ENCODE measurements at regions not wholly inside any gene's neighbourhood (a gene's known extent, or its start where the extent isn't known, plus 50 kb on each side); places are given as distances from the start of the nearest gene placed in this dataset.

GRCh38 chr1:228867951-228868730, 132.9 kb downstream of the RHOU start:
- no peak for DNase-seq (ENCODE audit: low spot score)

DNA sequence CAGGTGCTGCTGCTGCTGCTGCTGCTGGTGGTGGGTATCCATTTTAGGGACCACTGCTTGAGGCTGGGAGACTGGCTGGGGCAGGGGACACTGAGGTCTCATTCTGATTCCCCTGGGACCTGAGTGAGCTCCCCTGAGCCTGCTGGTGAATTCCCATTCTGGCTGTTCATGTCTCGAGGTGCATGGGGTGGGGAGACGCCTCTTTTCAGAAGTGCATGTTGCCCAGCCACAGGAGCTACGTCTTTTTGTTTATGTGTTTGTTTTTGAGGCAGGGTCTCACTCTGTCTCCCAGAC, 133.4 kb downstream of the RHOU start:
- no peak for DNase-seq (ENCODE audit: low spot score)

GRCh38 chr1:228869312-228869824, 134.1 kb downstream of the RHOU start:
- DNase-seq (ENCODE audit: low spot score): no peak

DNA sequence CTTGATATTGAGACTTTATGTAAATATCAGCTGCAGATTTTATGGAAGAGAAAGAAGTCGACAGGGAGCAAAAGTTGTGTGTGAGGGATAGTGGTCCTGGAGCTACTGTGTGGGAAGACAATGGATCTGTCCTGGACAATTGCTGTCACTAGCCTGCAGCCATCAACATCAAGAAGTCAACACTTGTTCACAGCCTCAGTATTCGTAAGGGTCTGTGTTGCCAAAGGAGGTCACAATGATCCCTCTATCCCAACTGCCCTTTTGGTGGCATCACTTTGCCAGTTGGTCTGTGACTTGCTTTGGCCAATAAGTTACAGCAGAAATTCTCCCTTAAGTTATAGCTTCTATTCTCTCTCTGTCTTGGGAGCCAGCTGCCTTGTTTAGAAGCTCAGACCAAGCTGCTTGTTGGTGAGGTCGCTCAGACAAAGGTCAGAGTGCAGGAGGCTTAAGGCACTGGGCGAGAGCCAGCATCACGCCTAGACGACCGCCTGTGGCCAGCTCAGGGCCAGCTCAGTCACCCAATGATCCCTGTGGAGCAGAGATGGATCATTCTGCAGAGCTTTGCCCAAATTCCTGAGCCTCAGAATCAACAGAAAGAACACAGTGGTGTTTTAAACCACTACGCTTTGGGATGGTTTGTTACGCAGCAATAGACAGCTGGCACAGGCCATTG, 134.9 kb downstream of the RHOU start:
- no peak for DNase-seq (ENCODE audit: low spot score)

DNA sequence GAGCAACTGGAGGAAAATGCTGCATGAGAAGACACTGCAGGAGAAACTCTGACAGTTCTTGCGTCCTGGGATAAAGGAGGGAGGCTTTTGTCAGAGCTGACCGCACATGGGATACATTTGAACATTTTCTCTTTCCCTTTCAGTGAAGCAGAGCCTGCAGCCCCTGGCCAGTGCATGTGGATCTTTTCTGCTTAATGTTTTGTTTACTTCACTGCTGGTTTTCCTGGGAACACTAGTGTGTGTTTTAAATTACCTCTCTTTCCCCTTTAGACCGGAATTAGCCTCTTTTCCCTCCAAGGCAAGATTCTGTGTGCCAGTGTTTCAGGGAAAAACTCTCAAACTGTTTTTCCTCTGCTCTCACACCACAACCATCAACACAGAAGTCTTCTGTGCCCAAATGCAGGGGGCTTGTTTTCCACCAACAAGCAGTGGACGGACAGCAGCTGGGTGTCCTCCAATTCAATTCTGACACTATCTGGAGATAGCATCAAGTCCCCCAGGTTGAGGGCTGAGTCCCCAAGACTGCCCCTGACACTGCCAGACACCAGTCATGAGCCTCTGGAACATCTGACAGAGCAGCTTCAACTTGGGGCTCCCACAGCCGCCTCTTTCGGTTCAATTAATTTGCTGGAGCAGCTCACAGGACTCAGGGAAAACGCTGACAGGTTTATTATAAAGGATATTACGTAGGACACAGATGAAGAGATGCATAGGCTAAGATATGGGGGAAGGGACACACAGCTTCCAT, 136.2 kb downstream of the RHOU start:
- DNase-seq (ENCODE audit: low spot score): no peak

- no peak for DNase-seq (ENCODE audit: low spot score)
These were observed 136.8 kb downstream of the RHOU start for GRCh38 chr1:228872080-228872479.

DNA sequence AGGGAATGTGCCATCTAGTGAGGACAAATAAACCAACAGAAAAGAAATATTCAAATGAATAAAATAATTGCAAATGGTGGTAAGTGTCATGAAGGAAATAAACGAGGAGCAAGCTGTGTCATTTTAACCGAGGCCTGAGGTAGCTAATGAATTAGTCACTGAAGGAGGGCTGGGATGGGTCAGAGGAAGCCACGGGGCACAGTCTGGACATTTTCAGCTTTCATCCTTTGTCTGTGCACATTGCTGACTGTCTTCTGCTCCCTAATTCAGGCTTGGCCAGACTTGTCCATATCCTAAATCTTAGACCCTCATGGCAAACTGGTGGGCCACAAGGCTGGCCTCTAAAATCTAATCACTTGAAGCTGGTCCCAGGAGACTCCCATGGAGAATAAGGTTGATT, 138.4 kb downstream of the RHOU start:
- no peak for DNase-seq (ENCODE audit: low spot score)

DNA sequence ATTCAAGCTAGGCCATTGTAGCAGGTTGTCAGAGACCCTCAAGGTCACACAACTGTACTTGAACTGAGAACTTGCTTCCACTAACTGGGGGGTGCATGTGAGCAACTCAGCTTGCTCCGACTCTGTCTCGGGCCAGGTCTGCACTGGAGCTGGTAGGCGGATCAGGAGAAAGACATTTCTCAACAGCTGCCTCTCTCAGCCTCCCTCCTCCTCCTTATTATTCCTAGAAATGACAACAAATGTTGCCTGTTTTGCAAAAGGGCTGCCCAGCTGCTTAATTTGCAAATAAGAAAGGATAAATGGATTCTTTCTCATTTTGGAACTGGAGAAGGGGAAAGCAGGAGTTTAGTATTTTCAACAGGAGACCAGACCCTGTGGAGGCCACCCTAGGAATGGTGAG, 140.5 kb downstream of the RHOU start:
- DNase-seq (ENCODE audit: low spot score): no peak

DNA sequence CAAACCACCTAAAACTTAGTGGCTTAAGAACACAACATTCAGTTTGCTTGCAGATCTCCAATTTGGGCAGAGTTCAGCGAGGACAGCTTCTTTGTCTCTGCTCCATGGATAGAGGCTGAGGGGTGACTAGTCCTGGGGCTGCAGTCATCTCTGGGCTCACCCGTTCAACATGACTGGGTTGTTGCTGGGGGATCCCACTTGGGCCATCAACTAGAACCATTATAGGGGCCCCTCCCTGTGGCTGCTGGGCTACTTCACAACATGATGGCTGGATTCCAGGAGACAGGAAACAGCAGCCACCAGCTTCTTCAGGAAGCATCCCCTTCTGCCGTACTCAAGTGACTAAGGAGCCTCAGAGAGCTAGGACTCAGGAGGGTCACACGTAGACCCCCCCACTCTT, 140.9 kb downstream of the RHOU start:
- no peak for DNase-seq (ENCODE audit: low spot score)

GRCh38 chr1:228879164-228879563, 143.9 kb downstream of the RHOU start:
- no peak for DNase-seq (ENCODE audit: low spot score)

GRCh38 chr1:228882041-228882770, 146.9 kb downstream of the RHOU start:
- DNase-seq (ENCODE audit: low spot score): no peak

GRCh38 chr1:228882771-228883450, 147.6 kb downstream of the RHOU start:
- no peak for DNase-seq (ENCODE audit: low spot score)

GRCh38 chr1:228883535-228883934, 148.3 kb downstream of the RHOU start:
- DNase-seq (ENCODE audit: low spot score): no peak

- DNase-seq (ENCODE audit: low spot score): no peak
These were observed 148.9 kb downstream of the RHOU start for GRCh38 chr1:228884196-228884595.

DNA sequence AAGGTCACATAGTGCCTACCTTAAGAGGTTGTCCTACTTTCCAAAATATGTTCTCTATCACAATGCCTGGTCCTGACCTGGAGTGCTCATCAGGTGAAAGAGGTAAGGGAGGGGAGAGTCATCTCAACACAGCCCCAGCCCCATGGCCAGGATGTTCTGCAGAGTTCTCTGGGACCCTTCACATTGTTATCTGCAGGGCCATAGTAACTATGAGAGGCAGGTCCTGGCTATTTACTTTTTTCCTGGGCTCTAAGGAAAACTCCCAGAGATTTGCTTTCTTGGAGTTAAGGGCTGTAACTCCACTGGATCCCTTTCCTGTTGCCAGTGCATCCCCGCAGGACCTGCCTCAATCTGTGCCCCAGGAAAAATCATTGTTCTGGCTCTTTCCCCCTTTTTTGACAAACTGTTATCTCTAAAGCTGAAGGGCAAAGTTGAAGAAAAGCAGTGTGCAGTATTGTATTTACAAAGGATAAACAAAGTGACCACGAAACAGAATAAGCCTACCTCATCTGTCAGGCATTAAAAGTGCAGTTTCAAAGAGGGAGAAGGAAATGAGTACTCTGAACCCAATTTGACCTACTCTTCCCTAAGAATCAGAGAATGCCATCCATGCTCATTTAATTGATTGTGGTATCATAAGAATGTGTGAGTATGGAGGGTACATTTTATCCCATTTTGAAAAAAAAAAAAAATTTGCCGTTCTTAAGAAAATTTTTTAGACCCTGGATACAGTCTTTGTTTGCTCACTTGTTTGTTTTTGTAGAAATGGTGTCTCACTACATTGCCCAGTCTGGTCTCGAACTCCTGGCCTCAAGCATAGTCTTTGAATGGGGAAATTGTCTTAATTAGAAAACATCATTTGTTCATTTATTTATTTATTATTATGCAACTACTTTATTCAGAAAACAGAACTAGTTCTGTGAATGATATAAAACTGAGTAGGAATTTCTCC, 149.6 kb downstream of the RHOU start:
- DNase-seq (ENCODE audit: low spot score): no peak

DNA sequence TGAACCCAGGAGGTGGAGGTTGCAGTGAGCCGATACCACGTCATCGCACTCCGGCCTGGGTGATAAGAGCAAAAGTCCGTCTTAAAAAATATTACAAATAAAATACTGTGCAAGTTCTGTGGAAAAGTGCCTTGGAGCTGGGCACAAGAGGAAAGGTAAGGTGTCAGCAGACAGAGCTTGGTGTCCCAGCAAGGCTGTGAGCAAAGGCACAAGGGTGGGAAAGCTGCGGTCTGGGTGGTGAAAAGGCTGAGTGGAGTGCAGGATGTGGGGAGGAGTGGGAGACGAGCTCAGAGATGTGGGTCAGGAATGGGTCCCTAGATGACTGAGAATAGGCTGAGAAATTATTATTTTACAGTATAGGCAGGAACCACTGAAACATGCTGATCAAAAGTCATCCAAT, 150.6 kb downstream of the RHOU start:
- DNase-seq (ENCODE audit: low spot score): no peak

DNA sequence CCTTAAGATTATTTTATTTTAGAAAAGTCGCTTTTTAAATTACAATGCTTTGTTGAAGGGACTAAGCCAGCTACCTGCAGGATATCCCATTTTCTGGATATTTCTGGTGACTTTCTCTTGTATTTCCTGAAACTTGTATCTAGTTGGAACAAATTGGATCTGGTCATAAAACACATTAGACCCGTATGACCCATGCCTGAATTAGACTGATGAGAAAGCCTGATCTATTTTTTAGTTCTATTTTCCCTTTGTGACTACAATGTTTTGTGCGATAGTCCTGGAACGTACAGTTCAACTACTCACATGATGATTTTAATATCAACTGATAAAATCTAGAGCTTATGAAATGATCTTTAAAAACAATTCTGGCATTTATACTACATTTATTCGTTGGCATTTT, 151.8 kb downstream of the RHOU start:
- no peak for DNase-seq (ENCODE audit: low spot score)

DNA sequence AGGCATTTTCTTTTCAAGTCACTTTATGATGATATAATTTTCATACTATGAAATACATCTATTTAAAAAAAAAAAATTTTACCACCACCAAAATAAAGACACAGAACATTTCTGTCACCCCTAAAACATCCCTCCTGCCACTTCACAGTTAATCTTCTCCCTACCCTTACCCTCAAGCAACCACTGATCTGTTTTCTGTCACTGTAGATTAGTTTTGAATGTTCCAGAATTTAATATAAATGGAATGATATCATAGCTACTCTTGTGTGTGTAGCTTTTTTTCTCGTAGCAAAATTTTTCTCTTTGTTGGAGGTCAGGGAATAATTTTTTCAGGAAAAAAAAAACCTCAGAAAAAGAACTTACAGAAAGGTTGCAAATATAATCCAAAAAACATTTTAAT, 152.7 kb downstream of the RHOU start:
- no peak for DNase-seq (ENCODE audit: low spot score)

DNA sequence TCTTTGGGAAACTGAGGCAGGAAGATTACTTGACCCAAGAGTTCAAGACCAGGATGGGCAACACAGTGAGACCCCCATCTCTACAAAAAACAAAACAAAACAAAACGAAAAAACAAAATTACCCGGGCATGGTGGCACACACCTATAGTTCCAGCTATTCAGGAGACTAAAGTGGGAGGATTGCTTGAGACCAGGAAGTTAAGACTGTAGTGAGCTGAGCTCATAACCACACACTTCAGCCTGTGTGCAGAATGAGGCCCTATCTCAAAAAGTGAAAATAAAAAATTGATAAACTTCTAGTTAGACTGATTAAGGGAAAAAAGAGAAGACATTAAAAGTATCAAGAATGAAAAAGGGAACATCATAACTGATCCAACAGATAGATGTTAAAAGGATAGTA, 154.0 kb downstream of the RHOU start:
- DNase-seq (ENCODE audit: low spot score): no peak

All from mesenteric fat pad (tissue), 1 donor.